GM23248 (cell line): ENCODE measurements at regions not wholly inside any gene's neighbourhood (a gene's known extent, or its start where the extent isn't known, plus 50 kb on each side); places are given as distances from the start of the nearest gene placed in this dataset.

Experiments used
- EZH2 ChIP-seq: fragments of 200-600 bp; sonication (generic); IDR thresholded peaks from 2 replicates; pipeline ENCODE4 v1.6.1; 2018; ENCODE audit warnings: antibody characterized with exemption, mild to moderate bottlenecking; ENCODE audit not compliant: insufficient read depth, poor library complexity, severe bottlenecking
- EZH2phosphoT487 ChIP-seq: fragments of 200-600 bp; sonication (generic); IDR thresholded peaks from 2 replicates; pipeline ENCODE4 v1.6.1; 2018; ENCODE audit warnings: antibody characterized with exemption, moderate library complexity, mild to moderate bottlenecking, low read depth; ENCODE audit not compliant: insufficient read depth

DNA sequence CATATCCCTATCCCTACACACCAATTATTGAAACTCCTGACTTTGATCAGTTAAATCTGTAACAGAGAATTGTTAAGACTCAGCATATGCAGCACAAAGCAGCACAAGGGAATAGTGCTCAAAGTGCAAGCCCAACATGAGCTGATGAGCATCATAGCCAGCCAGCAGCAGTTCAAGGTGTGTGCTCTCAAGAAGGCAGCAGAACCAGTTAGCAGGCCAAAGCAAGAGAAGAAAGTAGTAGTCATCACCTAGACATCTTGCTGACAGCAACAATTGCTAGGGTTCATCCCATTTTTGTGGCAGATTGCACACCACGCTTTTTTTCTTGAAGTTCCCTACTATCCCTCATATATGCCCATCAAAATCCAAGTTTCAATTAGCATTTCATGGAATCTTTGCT lies 478.3 kb downstream of the COL11A1 start:
- no peak for TF ChIP-seq EZH2
- no peak for TF ChIP-seq EZH2phosphoT487
